Suprapubic skin (tissue), 4 donors: ENCODE measurements at regions not wholly inside any gene's neighbourhood (a gene's known extent, or its start where the extent isn't known, plus 50 kb on each side); places are given as distances from the start of the nearest gene placed in this dataset.

ENCODE experiments used
- CTCF ChIP-seq, 2 donors: fragments of 200-600 bp in 1 of 2; fragments of 450-650 bp in 1 of 2; sonication (generic) in 1 of 2; IDR thresholded peaks; one replicate each; pipeline ENCODE4 v1.5.1; 2016 to 2019; ENCODE audit warnings: antibody characterized with exemption in 2 of 2, mild to moderate bottlenecking in 1 of 2, moderate library complexity in 1 of 2
- EP300 ChIP-seq: sonication (generic); formaldehyde crosslinking; IDR thresholded peaks from one replicate; pipeline ENCODE4 v1.6.1; 2017; ENCODE audit warnings: antibody characterized with exemption
- POLR2A ChIP-seq, 2 donors: fragments of 450-650 bp; IDR thresholded peaks; one replicate each; pipeline ENCODE4 v1.6.1; 2017; ENCODE audit warnings: antibody characterized with exemption in 2 of 2, mild to moderate bottlenecking in 2 of 2, moderate library complexity in 2 of 2
- POLR2AphosphoS5 ChIP-seq, 3 donors: sonication (generic); formaldehyde crosslinking; IDR thresholded peaks; one replicate each; pipeline ENCODE4 v1.6.1; 2017; ENCODE audit warnings: antibody characterized with exemption in 3 of 3

- TF ChIP-seq CTCF (IDR thresholded peaks at IDR 0.05), result no peak
- TF ChIP-seq EP300, result no peak
- no peak for TF ChIP-seq POLR2AphosphoS5 (IDR thresholded peaks at IDR 0.05)
- TF ChIP-seq POLR2A (IDR thresholded peaks at IDR 0.05), result no peak
These were observed 159.7 kb upstream of the CDH20 start for GRCh38 chr18:61173554-61173953.
